Activated CD8-positive, alpha-beta memory T cell treated with anti-CD3 and anti-CD28 coated beads for 48 hours (primary cell): ENCODE measurements at regions not wholly inside any gene's neighbourhood (a gene's known extent, or its start where the extent isn't known, plus 50 kb on each side); places are given as distances from the start of the nearest gene placed in this dataset.
"Not testable (repeated sequence)": the region's sequence is repeated elsewhere in the genome, so short reads cannot be mapped to it uniquely, and the experiment has no call there.

Experiments
- DNase-seq, 3 experiments: peaks; one replicate each; pipeline ENCODE4 v3.0.0-alpha.2; 2020; ENCODE audit warnings: low read depth in 2 of 3, low spot score in 2 of 3

- DNase-seq: no peak
Observed at GRCh38 chr7:113030489-113030888, 56.1 kb downstream of the GPR85 start.

- DNase-seq: no peak
Observed at GRCh38 chr7:113026941-113027340, 59.7 kb downstream of the GPR85 start.

- DNase-seq: not testable (repeated sequence)
Observed at GRCh38 chr7:113017144-113017857, 69.3 kb downstream of the GPR85 start.

GRCh38 chr7:113015034-113015645 is 71.5 kb downstream of the GPR85 start:
- no peak for DNase-seq

- DNase-seq: no peak
Observed at GRCh38 chr7:113013761-113014449, 72.7 kb downstream of the GPR85 start.

GRCh38 chr7:113012862-113013261 is 73.8 kb downstream of the GPR85 start:
- not testable (repeated sequence) for DNase-seq

GRCh38 chr7:113010377-113010776 is 76.2 kb downstream of the GPR85 start:
- DNase-seq: no peak

- DNase-seq: no peak
Observed at GRCh38 chr7:113008755-113009154, 77.9 kb downstream of the GPR85 start.

- no peak for DNase-seq
Observed at GRCh38 chr7:113004726-113005454, 81.7 kb downstream of the GPR85 start.

- no peak for DNase-seq
Observed at GRCh38 chr7:113000316-113001020, 86.2 kb downstream of the GPR85 start.

- DNase-seq: no peak
Observed at GRCh38 chr7:112997831-112998230, 88.8 kb downstream of the GPR85 start.

GRCh38 chr7:112996331-112996871 is 90.2 kb downstream of the GPR85 start:
- no peak for DNase-seq

- no peak for DNase-seq
Observed at GRCh38 chr7:112995059-112995824, 91.4 kb downstream of the GPR85 start.

GRCh38 chr7:112994656-112995055 is 92.0 kb downstream of the GPR85 start:
- no peak for DNase-seq

- no peak for DNase-seq
Observed at GRCh38 chr7:112990624-112991023, 96.0 kb downstream of the GPR85 start.

- DNase-seq: no peak
Observed at GRCh38 chr7:112989531-112989930, 97.1 kb downstream of the GPR85 start.

GRCh38 chr7:112987171-112987570 is 99.5 kb downstream of the GPR85 start:
- no peak for DNase-seq

- DNase-seq: no peak
Observed at GRCh38 chr7:112986256-112987031, 100.2 kb downstream of the GPR85 start.

GRCh38 chr7:112985377-112985987 is 101.1 kb downstream of the GPR85 start:
- DNase-seq: no peak
